B cell (primary cell): ENCODE measurements at regions not wholly inside any gene's neighbourhood (a gene's known extent, or its start where the extent isn't known, plus 50 kb on each side); places are given as distances from the start of the nearest gene placed in this dataset.
"Not testable (repeated sequence)": the region's sequence is repeated elsewhere in the genome, so short reads cannot be mapped to it uniquely, and the experiment has no call there.

Source experiments
- ATAC-seq: fragments of 200-7000 bp; cut with Tn5 transposase; one replicate; pipeline ENCODE4 v1.10.0; 2021; ENCODE audit warnings: low read depth, mild to moderate bottlenecking, moderate number of reproducible peaks, moderate library complexity
- CTCF ChIA-PET: fragments of 350-600 bp; sonication (Branson Sonifier 250); formaldehyde crosslinking; loops from one replicate; lab custom pipeline; 2021; ENCODE audit warnings: antibody characterized with exemption, inconsistent platforms; lab: Charles Lee
- POLR2A ChIA-PET: fragments of 350-600 bp; sonication (Branson Sonifier 250); formaldehyde crosslinking; loops from one replicate; lab custom pipeline; 2021; ENCODE audit warnings: antibody characterized with exemption; lab: Charles Lee
- DNase-seq: peaks from one replicate; pipeline ENCODE4 v3.0.0; 2013
- H2AFZ ChIP-seq: 2 replicates; pipeline ENCODE4 v1.6.1; 2012; ENCODE audit warnings: mild to moderate bottlenecking, low read depth, low read length; ENCODE audit not compliant: insufficient read depth, poor library complexity, severe bottlenecking
- H3K27ac ChIP-seq, 2 donors: 1 replicate in 1 of 2; 2 replicates in 1 of 2; pipeline ENCODE4 v1.5.1; 2012 to 2013; ENCODE audit warnings: low read length in 2 of 2, mild to moderate bottlenecking in 2 of 2, moderate library complexity in 1 of 2
- H3K27me3 ChIP-seq, 4 experiments: fragments of 200-600 bp in 1 of 4; sonication (generic) in 1 of 4; replicated peaks in 1 of 4; 1 replicate in 2 of 4; 2 replicates in 2 of 4; pipeline versions ENCODE4 v1.6.1 to v1.7.0; 2013 to 2016; ENCODE audit warnings: low read length in 3 of 4, mild to moderate bottlenecking in 2 of 4, mixed read lengths in 1 of 4, moderate library complexity in 1 of 4; ENCODE audit not compliant: insufficient read depth in 4 of 4, control insufficient read depth in 3 of 4; ENCODE audit errors: control extremely low read depth in 1 of 4
- H3K36me3 ChIP-seq, 2 experiments: replicated peaks in 1 of 2; 1 replicate in 1 of 2; 2 replicates in 1 of 2; pipeline versions ENCODE4 v1.6.1 to v1.7.1; 2013; ENCODE audit warnings: low read length in 1 of 2; ENCODE audit not compliant: insufficient read depth in 2 of 2, control insufficient read depth in 1 of 2; ENCODE audit errors: control extremely low read depth in 1 of 2, extremely low read depth in 1 of 2
- H3K4me1 ChIP-seq, 2 donors: fragments of 200-600 bp in 1 of 2; sonication (generic) in 1 of 2; 1 replicate in 1 of 2; 2 replicates in 1 of 2; pipeline versions ENCODE4 v1.5.1 to v1.6.1; 2013 to 2017; ENCODE audit warnings: low read length in 2 of 2; ENCODE audit not compliant: control insufficient read depth in 2 of 2, insufficient read depth in 2 of 2
- H3K4me2 ChIP-seq: replicated peaks from 2 replicates; pipeline ENCODE3; 2012; ENCODE audit warnings: mild to moderate bottlenecking, low read depth, low read length; ENCODE audit not compliant: poor library complexity, severe bottlenecking
- H3K4me3 ChIP-seq, 5 experiments: fragments of 200-600 bp in 1 of 5; sonication (generic) in 1 of 5; 1 replicate in 3 of 5; 2 replicates in 2 of 5; pipeline versions ENCODE4 v1.5.1 to v1.7.0; 2011 to 2016; ENCODE audit warnings: low read length in 4 of 5, mild to moderate bottlenecking in 4 of 5, low read depth in 2 of 5, control low read depth in 1 of 5, moderate library complexity in 1 of 5; ENCODE audit not compliant: insufficient read depth in 1 of 5; ENCODE audit errors: control extremely low read depth in 1 of 5, extremely low read depth in 1 of 5
- H3K79me2 ChIP-seq: fragments of 200-600 bp; sonication (generic); one replicate; pipeline ENCODE4 v1.6.0; 2016; ENCODE audit warnings: low read length; ENCODE audit not compliant: control insufficient read depth, insufficient read depth
- H3K9ac ChIP-seq: fragments of 200-600 bp; sonication (generic); 2 replicates; pipeline ENCODE4 v1.6.1; 2017; ENCODE audit warnings: mild to moderate bottlenecking, low read length, moderate library complexity
- H3K9me3 ChIP-seq, 3 donors: one replicate each; pipeline versions ENCODE4 v1.6.1 to v1.7.1; 2013; ENCODE audit warnings: low read length in 2 of 3; ENCODE audit not compliant: control insufficient read depth in 2 of 3, insufficient read depth in 1 of 3; ENCODE audit errors: control extremely low read depth in 1 of 3
- H4K20me1 ChIP-seq: 2 replicates; pipeline ENCODE4 v1.6.0; 2012; ENCODE audit warnings: mild to moderate bottlenecking, low read length; ENCODE audit not compliant: insufficient read depth, control insufficient read depth, poor library complexity, severe bottlenecking
- H3K27ac Mint-ChIP-seq: one replicate; pipeline ENCODE4 v1.8.0; 2021; ENCODE audit warnings: mixed read lengths
- H3K27me3 Mint-ChIP-seq: one replicate; pipeline ENCODE4 v1.8.0; 2021; ENCODE audit warnings: mixed read lengths
- H3K4me1 Mint-ChIP-seq: one replicate; pipeline ENCODE4 v1.8.0; 2021; ENCODE audit warnings: mixed read lengths
- H3K4me3 Mint-ChIP-seq: one replicate; pipeline ENCODE4 v1.8.0; 2021; ENCODE audit warnings: mixed read lengths
- H3K9me3 Mint-ChIP-seq: one replicate; pipeline ENCODE4 v1.8.0; 2022; ENCODE audit warnings: mixed read lengths; ENCODE audit not compliant: insufficient read depth
- EZH2 ChIP-seq: IDR thresholded peaks from 2 replicates; pipeline ENCODE4 v1.6.1; 2012; ENCODE audit warnings: borderline replicate concordance, low read depth, mild to moderate bottlenecking, moderate library complexity, low read length; ENCODE audit not compliant: insufficient read depth, poor library complexity, severe bottlenecking
- WGBS: methylation state at CpG from one replicate; pipeline ENCODE4 v1.1.5; 2013; ENCODE audit warnings: missing lambda C conversion rate; ENCODE audit not compliant: insufficient coverage; 5-methylcytosine and 5-hydroxymethylcytosine counted together
- intact Hi-C: fragments of 100-400 bp; cut with micrococcal nuclease; formaldehyde crosslinking; loops from one replicate; pipeline ENCODE4 v1.10.0; 2022
- TF ChIP-seq, protein P1 (sequence below): fragments of 200-600 bp; IDR thresholded peaks from one replicate; pipeline ENCODE4 v1.8.0; 2022; ENCODE audit warnings: antibody characterized with exemption, mild to moderate bottlenecking

DNA sequence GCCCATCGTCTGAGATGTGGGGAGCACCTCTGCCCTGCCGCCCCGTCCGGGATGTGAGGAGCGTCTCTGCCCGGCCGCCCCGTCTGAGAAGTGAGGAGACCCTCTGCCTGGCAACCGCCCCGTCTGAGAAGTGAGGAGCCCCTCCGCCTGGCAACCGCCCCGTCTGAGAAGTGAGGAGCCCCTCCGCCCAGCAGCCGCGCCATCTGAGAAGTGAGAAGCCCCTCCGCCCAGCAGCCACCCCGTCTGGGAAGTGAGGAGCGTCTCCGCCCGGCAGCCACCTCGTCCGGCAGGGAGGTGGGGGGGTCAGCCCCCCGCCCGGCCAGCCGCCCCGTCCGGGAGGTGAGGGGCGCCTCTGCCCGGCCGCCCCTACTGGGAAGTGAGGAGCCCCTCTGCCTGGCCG, 267.2 kb downstream of the MEF2C start:
- H3K4me1 Mint-ChIP-seq, CTCF ChIA-PET, POLR2A ChIA-PET, H3K9me3 ChIP-seq, H3K36me3 ChIP-seq, H3K9ac ChIP-seq, H3K4me1 ChIP-seq, H3K4me2 ChIP-seq, H3K9me3 Mint-ChIP-seq, DNase-seq, H3K27ac ChIP-seq, H3K27ac Mint-ChIP-seq, H3K4me3 ChIP-seq, H2AFZ ChIP-seq, ATAC-seq, H3K4me3 Mint-ChIP-seq, intact Hi-C loops, H4K20me1 ChIP-seq, H3K79me2 ChIP-seq, H3K27me3 ChIP-seq: not testable (repeated sequence)
- no CpG with 5 or more reads among the region's 32 CpGs for WGBS
- peaks cover 16% of the 10 kb centered on the region for H3K27me3 Mint-ChIP-seq

DNA sequence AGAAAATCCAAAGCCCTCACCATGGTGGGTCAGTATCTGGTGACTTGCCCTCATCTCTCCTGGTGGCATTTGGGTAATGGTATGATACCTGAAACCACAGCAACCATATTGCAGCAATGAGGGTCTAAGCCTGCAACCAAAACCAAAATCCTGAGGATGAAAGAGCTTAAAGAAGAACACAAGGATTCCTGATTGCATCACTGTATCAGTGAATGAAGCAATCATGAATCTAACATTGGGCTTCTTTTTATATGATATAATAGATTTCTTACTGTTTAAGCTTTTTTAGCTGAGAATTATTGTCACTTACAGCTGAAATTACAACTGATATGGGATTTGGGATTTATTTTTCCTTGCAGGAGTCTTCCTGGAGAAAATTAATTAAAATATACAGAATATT, 269.9 kb downstream of the MEF2C start:
- DNase-seq: no peak
- Histone ChIP-seq H4K20me1 (no peaks in the 10 kb centered on the region), H3K9me3 (peaks cover 0 to 3% (median 1%) of the 10 kb centered on the region in 3 donors), H2AFZ (no peak overlapping the region), H3K4me3 (no peak overlapping the region), H3K27me3 (peaks cover 0 to 3% (median 0%) of the 10 kb centered on the region in 4 experiments), H3K27ac (no peak overlapping the region), H3K4me1 (no peaks in the 10 kb centered on the region), H3K4me2 (no peak overlapping the region), H3K79me2 (no peaks in the 10 kb centered on the region), H3K9ac (no peak overlapping the region), H3K36me3 (no peaks in the 10 kb centered on the region)
- H3K27me3 Mint-ChIP-seq: peaks cover 23% of the 10 kb centered on the region
- no peak overlapping the region for H3K27ac Mint-ChIP-seq
- intact Hi-C loops: no loop called here
- no peak for ATAC-seq
- H3K4me1 Mint-ChIP-seq: no peaks in the 10 kb centered on the region
- H3K4me3 Mint-ChIP-seq: no peak overlapping the region
- TF ChIP-seq EZH2: no peak
- TF ChIP-seq, protein P1, sequence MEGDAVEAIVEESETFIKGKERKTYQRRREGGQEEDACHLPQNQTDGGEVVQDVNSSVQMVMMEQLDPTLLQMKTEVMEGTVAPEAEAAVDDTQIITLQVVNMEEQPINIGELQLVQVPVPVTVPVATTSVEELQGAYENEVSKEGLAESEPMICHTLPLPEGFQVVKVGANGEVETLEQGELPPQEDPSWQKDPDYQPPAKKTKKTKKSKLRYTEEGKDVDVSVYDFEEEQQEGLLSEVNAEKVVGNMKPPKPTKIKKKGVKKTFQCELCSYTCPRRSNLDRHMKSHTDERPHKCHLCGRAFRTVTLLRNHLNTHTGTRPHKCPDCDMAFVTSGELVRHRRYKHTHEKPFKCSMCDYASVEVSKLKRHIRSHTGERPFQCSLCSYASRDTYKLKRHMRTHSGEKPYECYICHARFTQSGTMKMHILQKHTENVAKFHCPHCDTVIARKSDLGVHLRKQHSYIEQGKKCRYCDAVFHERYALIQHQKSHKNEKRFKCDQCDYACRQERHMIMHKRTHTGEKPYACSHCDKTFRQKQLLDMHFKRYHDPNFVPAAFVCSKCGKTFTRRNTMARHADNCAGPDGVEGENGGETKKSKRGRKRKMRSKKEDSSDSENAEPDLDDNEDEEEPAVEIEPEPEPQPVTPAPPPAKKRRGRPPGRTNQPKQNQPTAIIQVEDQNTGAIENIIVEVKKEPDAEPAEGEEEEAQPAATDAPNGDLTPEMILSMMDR: no peak
- ChIA-PET CTCF (no interaction called here), POLR2A (no interaction called here)
- H3K9me3 Mint-ChIP-seq: peaks cover 6% of the 10 kb centered on the region
